Cardiac muscle cell (in vitro differentiated cells and primary cell): ENCODE measurements at regions not wholly inside any gene's neighbourhood (a gene's known extent, or its start where the extent isn't known, plus 50 kb on each side); places are given as distances from the start of the nearest gene placed in this dataset.
"Not testable (repeated sequence)": the region's sequence is repeated elsewhere in the genome, so short reads cannot be mapped to it uniquely, and the experiment has no call there.

Source experiments
- DNase-seq, 2 donors: peaks; one replicate each; pipeline versions ENCODE4 v3.0.0 to v3.0.0-alpha.2; 2010 to 2017; ENCODE audit warnings: low read depth in 1 of 2, low spot score in 1 of 2
- H3K27ac ChIP-seq: fragments of 200-600 bp; sonication (generic); 2 replicates; pipeline ENCODE4 v1.5.1; 2016
- H3K27me3 ChIP-seq: fragments of 200-600 bp; sonication (generic); 2 replicates; pipeline ENCODE4 v1.6.0; 2016; ENCODE audit warnings: control low read depth
- H3K36me3 ChIP-seq: fragments of 200-600 bp; sonication (generic); 2 replicates; pipeline ENCODE4 v1.5.1; 2016; ENCODE audit warnings: control low read depth
- H3K4me1 ChIP-seq: fragments of 200-600 bp; sonication (generic); 2 replicates; pipeline ENCODE4 v1.8.1; 2017; ENCODE audit warnings: low read depth, mild to moderate bottlenecking, mixed run types
- H3K4me3 ChIP-seq: fragments of 200-600 bp; sonication (generic); 2 replicates; pipeline ENCODE4 v1.5.1; 2016; ENCODE audit warnings: mild to moderate bottlenecking
- H3K9me3 ChIP-seq: fragments of 200-600 bp; sonication (generic); 2 replicates; pipeline ENCODE4 v1.5.1; 2017; ENCODE audit warnings: low read depth, mild to moderate bottlenecking, control low read depth
- TF ChIP-seq, protein P1 (sequence below): IDR thresholded peaks from 2 replicates; pipeline ENCODE4 v1.5.1; 2012; ENCODE audit warnings: low read depth, mild to moderate bottlenecking, low read length

- Histone ChIP-seq H3K36me3 (no peaks in the 10 kb centered on the region), H3K4me1 (peaks cover 19% of the 10 kb centered on the region), H3K9me3 (no peaks in the 10 kb centered on the region), H3K4me3 (no peak overlapping the region), H3K27me3 (no peaks in the 10 kb centered on the region), H3K27ac (no peak overlapping the region)
- DNase-seq = no peak
- TF ChIP-seq, protein P1, sequence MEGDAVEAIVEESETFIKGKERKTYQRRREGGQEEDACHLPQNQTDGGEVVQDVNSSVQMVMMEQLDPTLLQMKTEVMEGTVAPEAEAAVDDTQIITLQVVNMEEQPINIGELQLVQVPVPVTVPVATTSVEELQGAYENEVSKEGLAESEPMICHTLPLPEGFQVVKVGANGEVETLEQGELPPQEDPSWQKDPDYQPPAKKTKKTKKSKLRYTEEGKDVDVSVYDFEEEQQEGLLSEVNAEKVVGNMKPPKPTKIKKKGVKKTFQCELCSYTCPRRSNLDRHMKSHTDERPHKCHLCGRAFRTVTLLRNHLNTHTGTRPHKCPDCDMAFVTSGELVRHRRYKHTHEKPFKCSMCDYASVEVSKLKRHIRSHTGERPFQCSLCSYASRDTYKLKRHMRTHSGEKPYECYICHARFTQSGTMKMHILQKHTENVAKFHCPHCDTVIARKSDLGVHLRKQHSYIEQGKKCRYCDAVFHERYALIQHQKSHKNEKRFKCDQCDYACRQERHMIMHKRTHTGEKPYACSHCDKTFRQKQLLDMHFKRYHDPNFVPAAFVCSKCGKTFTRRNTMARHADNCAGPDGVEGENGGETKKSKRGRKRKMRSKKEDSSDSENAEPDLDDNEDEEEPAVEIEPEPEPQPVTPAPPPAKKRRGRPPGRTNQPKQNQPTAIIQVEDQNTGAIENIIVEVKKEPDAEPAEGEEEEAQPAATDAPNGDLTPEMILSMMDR = no peak
These were observed 93.7 kb downstream of the PRR15 start for GRCh38 chr7:29657288-29657687.

DNA sequence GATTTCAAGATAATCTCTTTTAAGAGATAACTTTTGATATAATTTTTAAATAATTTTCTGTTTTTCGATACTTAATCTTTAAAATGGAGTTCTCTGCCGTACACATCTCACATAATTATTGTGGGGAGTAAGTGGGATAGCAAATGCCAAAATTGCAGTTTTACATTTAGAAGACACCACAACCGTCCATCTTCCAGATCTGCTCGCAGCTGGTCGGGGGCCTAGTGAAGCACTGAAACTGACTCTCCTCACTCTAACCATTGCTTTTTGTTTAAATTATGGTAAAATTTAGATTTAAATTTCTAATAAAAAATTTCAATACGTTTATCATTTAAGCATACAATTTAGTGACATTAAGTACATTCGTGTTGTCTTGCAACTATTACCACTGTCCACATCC lies 94.2 kb downstream of the PRR15 start:
- Histone ChIP-seq H3K36me3 (no peaks in the 10 kb centered on the region), H3K9me3 (no peaks in the 10 kb centered on the region), H3K4me3 (no peak overlapping the region), H3K27ac (no peak overlapping the region), H3K27me3 (no peaks in the 10 kb centered on the region), H3K4me1 (peaks cover 13% of the 10 kb centered on the region)
- no peak for DNase-seq
- TF ChIP-seq, protein P1 = no peak

GRCh38 chr7:29659213-29659612 lies 95.6 kb downstream of the PRR15 start:
- H3K9me3 ChIP-seq, H3K4me3 ChIP-seq, H3K4me1 ChIP-seq, H3K27ac ChIP-seq, DNase-seq, H3K27me3 ChIP-seq, H3K36me3 ChIP-seq: not testable (repeated sequence)

DNA sequence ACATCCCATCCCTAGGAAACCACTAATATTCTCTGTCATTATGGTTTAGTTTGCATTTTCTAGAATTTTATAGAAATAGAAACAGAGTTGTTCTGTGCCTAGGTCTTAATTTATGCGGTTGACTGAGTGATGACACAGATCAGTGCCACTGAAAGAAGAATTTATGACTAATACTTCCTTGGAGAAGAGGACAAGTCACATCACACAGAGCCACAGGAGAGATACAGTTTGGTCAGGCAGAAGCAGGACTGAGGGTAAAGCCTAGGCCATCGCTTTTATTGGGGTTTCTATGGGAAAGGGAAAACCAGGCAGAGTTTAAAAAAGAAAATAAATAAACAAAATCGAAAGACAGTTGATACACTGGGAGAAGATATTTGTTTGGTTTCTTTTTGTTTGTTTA lies 99.3 kb downstream of the PRR15 start:
- H3K9me3 ChIP-seq, H3K36me3 ChIP-seq, H3K27me3 ChIP-seq, H3K4me3 ChIP-seq, H3K27ac ChIP-seq, DNase-seq, H3K4me1 ChIP-seq: not testable (repeated sequence)

DNA sequence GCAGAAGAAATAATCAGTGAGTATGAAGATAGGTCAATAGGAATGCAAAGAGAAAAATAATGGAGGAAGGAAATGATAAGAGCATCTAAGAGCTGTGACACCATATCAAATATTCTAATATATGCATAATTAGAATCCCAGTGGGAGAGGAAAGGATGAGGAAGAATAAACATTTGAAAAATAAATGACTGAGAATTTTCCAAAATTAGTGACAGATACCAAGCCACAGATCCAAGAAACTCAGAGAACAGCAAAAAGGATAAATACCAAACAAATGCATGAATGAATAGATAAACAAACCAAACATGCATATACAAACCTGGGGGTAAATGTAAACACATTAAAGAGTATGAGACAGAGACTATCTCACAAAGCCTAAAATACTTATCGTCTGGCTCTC lies 101.4 kb downstream of the PRR15 start:
- not testable (repeated sequence) for H3K9me3 ChIP-seq, H3K4me1 ChIP-seq, H3K27me3 ChIP-seq, H3K36me3 ChIP-seq, DNase-seq, H3K27ac ChIP-seq, H3K4me3 ChIP-seq

- not testable (repeated sequence) for H3K9me3 ChIP-seq, H3K4me3 ChIP-seq
These were observed 103.5 kb downstream of the PRR15 start for GRCh38 chr7:29667096-29667669.

DNA sequence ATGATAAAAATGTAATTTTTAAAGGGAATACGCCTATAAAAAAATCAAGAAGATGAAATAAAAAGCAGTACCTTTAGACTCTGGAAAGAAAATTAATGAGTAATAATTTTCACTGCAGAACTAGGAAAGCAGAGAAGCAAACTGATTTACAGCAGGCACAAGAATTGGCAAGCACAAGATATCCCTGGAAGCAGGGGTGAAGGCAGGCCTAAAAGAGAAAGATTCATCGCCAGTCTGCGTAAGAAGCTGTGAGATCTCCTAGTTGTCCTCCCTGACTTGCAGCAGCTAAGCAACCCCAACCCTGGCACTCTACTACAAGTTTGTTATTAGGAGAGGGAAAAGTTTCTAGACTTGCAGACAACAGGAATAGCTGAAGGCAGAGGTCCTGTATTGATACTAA lies 107.7 kb downstream of the PRR15 start:
- H3K36me3 ChIP-seq, H3K27ac ChIP-seq, DNase-seq, H3K9me3 ChIP-seq, H3K4me3 ChIP-seq, H3K4me1 ChIP-seq, H3K27me3 ChIP-seq: not testable (repeated sequence)

More at GRCh38 chr7:29667096-29667669, 103.5 kb downstream of the PRR15 start:
- H3K4me1 ChIP-seq, H3K27ac ChIP-seq, DNase-seq, H3K27me3 ChIP-seq, H3K36me3 ChIP-seq: not testable (repeated sequence)

DNA sequence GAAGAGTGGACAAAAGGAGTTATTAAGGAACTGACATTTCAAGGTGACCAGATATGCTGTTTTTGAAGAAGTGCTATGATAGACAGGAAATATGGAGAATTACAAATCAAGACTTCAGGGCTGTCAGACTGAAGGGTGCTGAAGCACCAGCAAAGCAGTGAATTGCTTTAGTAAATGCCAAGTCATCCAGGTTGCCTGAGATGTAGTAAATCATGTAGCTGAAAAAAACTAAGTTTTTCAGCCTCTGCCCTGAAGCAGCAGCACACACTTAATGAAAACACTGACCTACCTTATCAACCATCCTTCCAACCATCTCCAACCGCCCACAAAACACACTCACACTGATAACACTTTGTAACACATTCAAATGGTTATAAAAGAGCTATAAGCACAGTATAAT lies 110.0 kb downstream of the PRR15 start:
- H3K4me3 ChIP-seq, H3K9me3 ChIP-seq, DNase-seq, H3K27me3 ChIP-seq, H3K36me3 ChIP-seq, H3K27ac ChIP-seq, H3K4me1 ChIP-seq: not testable (repeated sequence)

GRCh38 chr7:29674626-29675025 lies 111.0 kb downstream of the PRR15 start:
- peak overlapping the region; percentile 27 for H3K27ac ChIP-seq
- not testable (repeated sequence) for H3K27me3 ChIP-seq, H3K4me3 ChIP-seq, DNase-seq, H3K36me3 ChIP-seq, H3K9me3 ChIP-seq, H3K4me1 ChIP-seq

DNA sequence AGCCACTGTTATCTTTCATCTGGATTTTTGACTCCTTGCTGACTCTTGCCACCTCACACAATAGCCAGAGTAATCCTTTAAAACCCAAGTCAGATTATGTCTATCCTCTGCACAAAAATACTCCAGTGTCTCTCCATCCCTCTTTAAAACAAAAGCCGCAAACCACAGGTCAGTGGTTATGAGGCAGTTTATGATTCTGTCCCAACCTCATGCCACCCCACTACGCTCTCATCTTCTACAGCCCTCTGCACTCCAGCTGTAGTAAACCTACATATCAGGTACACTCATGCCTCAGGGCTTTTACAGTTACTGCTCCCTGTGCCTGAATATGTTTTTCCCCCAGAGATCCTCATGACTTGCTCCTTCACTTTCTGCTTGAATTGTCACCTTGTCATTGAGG lies 113.6 kb downstream of the PRR15 start:
- not testable (repeated sequence) for DNase-seq, H3K36me3 ChIP-seq, H3K27me3 ChIP-seq, H3K4me3 ChIP-seq, H3K27ac ChIP-seq, H3K9me3 ChIP-seq
- H3K4me1 ChIP-seq = peaks cover 13% of the 10 kb centered on the region

- H3K27me3 ChIP-seq, H3K27ac ChIP-seq, H3K36me3 ChIP-seq, H3K4me3 ChIP-seq, DNase-seq, H3K9me3 ChIP-seq: not testable (repeated sequence)
- peaks cover 11% of the 10 kb centered on the region for H3K4me1 ChIP-seq
These were observed 116.3 kb downstream of the PRR15 start for GRCh38 chr7:29679963-29680362.

- peaks cover 11% of the 10 kb centered on the region for H3K4me1 ChIP-seq
- not testable (repeated sequence) for H3K27ac ChIP-seq, H3K9me3 ChIP-seq, H3K36me3 ChIP-seq, DNase-seq, H3K27me3 ChIP-seq, H3K4me3 ChIP-seq
These were observed 117.0 kb downstream of the PRR15 start for GRCh38 chr7:29680601-29681000.
